Stimulated activated CD4-positive, alpha-beta T cell treated with anti-CD3 and anti-CD28 coated beads, Interleukin-15, amount 100 ng/mL, for 48 hours (primary cell): ENCODE measurements at regions not wholly inside any gene's neighbourhood (a gene's known extent, or its start where the extent isn't known, plus 50 kb on each side); places are given as distances from the start of the nearest gene placed in this dataset.
"Not testable (repeated sequence)": the region's sequence is repeated elsewhere in the genome, so short reads cannot be mapped to it uniquely, and the experiment has no call there.

Source experiments
- DNase-seq, 2 donors: peaks; one replicate each; pipeline ENCODE4 v3.0.0-alpha.2; 2020; ENCODE audit warnings: low read depth in 2 of 2

DNA sequence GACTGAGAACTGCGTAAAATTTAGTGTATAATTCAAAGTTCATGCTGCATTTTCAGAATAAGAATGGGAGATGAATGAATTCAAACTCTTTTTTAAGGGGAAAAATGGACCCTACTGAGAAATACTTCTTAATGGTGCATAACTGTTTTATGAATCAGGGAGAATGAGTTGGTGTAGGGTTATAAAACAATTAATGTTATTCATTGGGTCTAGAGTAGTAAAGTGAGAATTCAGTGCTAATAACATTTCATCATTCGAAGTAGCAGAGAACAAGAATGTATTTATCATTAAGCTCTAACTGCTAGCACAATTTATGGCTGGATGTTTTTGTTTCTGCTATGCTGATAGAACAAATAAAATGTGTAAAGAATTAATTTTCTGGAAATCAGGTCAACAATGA, 310.2 kb downstream of the SLITRK5 start:
- no peak for DNase-seq

GRCh38 chr13:87982400-87982799, 311.2 kb downstream of the SLITRK5 start:
- DNase-seq: no peak

- no peak for DNase-seq
Observed at GRCh38 chr13:87986639-87987250, 315.6 kb downstream of the SLITRK5 start.

DNA sequence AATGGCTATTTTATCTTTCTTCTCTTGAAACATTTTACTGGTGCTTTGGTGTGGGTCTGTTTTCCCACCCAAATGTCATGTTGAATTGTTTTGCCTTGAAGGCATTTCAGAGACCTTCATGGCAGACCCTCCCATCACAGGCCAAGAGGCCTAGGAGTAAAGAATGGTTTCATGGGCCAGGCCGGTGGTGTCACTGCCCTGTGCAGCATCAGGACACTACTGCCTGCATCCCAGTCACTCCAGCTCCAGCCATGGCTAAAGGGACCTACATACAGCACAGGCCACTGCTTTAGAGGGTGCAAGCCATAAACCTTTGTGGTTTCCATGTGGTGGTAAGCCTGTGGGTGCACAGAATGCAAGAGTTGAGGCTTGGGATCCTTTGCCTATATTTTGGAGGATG, 326.9 kb downstream of the SLITRK5 start:
- DNase-seq: no peak

- DNase-seq: no peak
Observed at GRCh38 chr13:87999240-87999700, 328.1 kb downstream of the SLITRK5 start.

- DNase-seq: no peak
Observed at GRCh38 chr13:87999788-88000187, 328.6 kb downstream of the SLITRK5 start.

GRCh38 chr13:88000239-88000638, 329.1 kb downstream of the SLITRK5 start:
- no peak for DNase-seq

GRCh38 chr13:88000787-88001186, 329.6 kb downstream of the SLITRK5 start:
- DNase-seq: no peak

GRCh38 chr13:88005188-88005587, 334.0 kb downstream of the SLITRK5 start:
- no peak for DNase-seq

DNA sequence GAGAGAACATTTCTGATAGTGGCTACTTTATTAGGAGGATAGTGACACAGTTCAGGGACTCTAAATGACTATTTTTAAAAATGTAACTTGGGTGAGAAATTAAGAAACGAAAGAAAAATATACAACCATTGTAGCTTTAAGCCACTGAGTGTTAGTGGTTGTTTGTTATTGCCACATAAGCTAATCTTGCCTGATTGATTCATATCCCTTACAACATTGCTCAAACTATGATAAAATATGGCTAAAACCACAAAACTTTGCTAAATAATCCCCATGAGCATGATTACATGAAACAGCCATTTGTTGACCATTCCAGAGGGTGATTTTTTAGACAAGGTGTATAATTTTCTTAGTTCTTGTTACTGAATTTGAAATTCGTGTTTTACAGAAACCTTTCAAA, 343.4 kb downstream of the SLITRK5 start:
- no peak for DNase-seq

GRCh38 chr13:88022431-88023208, 351.4 kb downstream of the SLITRK5 start:
- DNase-seq: no peak

- DNase-seq: no peak
Observed at GRCh38 chr13:88026241-88026640, 355.1 kb downstream of the SLITRK5 start.

DNA sequence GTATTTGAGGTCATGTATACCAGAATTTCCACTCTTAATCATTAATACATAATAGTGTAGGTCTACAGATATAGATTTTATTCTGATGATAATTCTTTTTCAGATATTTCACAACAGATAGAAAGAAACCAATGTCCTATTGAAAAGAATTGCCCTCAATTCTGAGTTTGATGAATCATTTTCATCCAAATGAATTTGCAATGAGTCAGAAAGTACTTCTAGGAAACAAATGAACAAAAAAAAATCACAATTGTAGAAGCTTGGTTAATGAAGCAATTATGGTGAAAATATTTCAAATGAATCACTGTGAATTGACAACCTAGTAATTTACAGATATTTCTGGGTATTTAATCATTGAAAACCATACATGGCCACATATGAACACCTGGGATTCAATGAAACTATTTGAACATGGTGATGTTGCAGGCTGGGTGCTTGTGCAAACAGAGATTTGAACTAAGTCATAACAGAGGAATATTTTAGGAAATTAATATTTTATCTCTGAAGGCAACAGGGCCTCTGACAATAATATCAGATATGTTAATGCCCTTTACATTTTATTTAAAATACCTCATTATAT, 360.9 kb downstream of the SLITRK5 start:
- no peak for DNase-seq

DNA sequence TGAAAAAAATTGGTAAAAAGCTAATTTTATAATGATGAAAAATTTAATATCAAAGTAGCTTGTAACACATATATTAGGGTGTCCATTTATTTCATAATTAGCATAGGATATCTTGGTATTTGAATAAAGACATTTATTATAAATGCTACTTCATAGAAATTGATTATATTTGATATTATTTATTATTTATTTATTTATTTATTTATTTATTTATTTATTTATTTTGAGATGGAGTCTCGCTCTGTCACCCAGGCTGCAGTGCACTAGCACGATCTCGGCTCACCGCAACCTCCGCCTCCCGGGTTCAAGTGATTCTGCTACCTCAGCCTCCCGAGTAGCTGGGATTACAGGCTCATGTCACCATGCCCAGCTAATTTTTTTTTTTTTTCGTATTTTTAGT, 365.0 kb downstream of the SLITRK5 start:
- DNase-seq: not testable (repeated sequence)

- no peak for DNase-seq
Observed at GRCh38 chr13:88042489-88042888, 371.3 kb downstream of the SLITRK5 start.

DNA sequence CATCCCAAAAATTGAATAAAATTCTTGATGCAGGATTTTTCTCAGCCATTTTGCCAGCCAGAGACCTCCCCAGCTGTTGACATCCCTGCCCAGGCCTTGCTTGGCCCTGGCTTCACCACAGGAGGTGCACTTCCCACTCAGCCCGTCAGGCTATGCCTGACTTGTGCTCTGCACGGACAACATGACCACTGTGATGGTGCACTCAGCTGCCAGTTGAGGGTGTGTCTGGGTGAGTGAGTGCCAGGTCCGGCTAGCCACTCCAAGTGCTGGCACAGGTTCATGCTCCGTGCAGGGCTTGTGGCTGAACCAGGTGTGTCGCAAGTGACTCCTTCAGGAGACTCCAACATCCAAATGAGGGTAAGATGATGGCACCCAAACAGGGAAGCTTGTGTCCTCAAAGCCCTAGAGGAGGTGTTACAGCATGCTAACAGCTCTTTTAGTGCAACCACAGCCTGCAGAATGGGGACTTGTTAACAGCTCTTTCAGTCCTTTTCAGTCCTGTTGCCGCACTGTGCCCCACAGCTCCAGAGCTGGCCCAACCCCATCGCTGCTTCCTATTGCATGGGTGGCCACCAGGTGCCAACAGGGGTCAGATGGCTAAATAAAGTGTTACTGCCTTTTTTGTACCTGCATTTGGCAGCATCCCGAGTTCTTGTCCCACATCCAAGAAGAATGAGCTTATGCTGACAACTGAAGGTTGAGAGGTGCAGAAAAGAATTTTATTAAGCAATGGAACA, 380.7 kb downstream of the SLITRK5 start:
- DNase-seq: no peak

- no peak for DNase-seq
Observed at GRCh38 chr13:88063741-88064140, 392.6 kb downstream of the SLITRK5 start.

GRCh38 chr13:88066847-88067246, 395.7 kb downstream of the SLITRK5 start:
- no peak for DNase-seq

DNA sequence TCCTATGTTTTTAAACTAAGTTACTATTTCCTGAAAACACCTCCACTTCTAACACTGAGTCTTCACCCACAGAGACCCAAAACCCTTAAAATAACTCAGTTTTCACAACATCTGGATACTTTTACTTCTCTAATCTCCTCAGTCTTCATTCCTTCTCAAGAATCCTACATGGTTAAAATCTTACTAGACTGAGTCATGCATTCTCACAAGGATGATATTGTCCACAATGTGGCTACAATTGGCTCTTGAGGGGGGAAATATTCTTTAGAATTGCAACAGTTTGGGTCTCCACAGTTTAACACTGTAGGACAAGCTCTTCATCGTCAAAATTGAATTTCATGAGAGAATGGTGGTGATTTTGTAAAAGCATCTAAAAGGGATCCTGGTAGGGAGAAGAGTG, 397.1 kb downstream of the SLITRK5 start:
- DNase-seq: no peak

- no peak for DNase-seq
Observed at GRCh38 chr13:88068975-88069374, 397.8 kb downstream of the SLITRK5 start.

- no peak for DNase-seq
Observed at GRCh38 chr13:88071371-88071770, 400.2 kb downstream of the SLITRK5 start.

- DNase-seq: no peak
Observed at GRCh38 chr13:88074794-88075510, 403.8 kb downstream of the SLITRK5 start.
